ENCODE measurements at regions not wholly inside any gene's neighbourhood (a gene's known extent, or its start where the extent isn't known, plus 50 kb on each side); places are given as distances from the start of the nearest gene placed in this dataset.
"Not testable (repeated sequence)": the region's sequence is repeated elsewhere in the genome, so short reads cannot be mapped to it uniquely, and the experiment has no call there.

GRCh38 chr13:50130123-50130946 is 115.1 kb downstream of the KCNRG start:
- peaks cover 37 to 45% (median 42%) of the 10 kb centered on the region in 3 donors for H3K4me1 Mint-ChIP-seq
- H3K27ac Mint-ChIP-seq, result peak overlapping the region; percentile 87 to 98 (median 98)
- peaks cover 54% of the 10 kb centered on the region for H3K27me3 Mint-ChIP-seq

GRCh38 chr13:50131920-50132903 is 117.0 kb downstream of the KCNRG start:
- H3K27ac Mint-ChIP-seq, result peak overlapping the region; percentile 87 to 98 (median 98)
- peaks cover 2% of the 10 kb centered on the region for H3K36me3 Mint-ChIP-seq
- peak overlapping the region in 3 of 4 donors; percentile 28 to 95 (median 82) for H3K4me3 Mint-ChIP-seq
- H3K4me1 Mint-ChIP-seq, result peaks cover 25 to 34% (median 33%) of the 10 kb centered on the region in 3 donors
- H3K27me3 Mint-ChIP-seq, result peaks cover 51% of the 10 kb centered on the region
- H3K9me3 Mint-ChIP-seq, result peaks cover 0 to 2% (median 0%) of the 10 kb centered on the region in 3 donors

More at GRCh38 chr13:50130123-50130946, 115.1 kb downstream of the KCNRG start:
- H3K4me3 Mint-ChIP-seq, result peak overlapping the region; percentile 79 to 95 (median 92)
- H3K36me3 Mint-ChIP-seq, result no peaks in the 10 kb centered on the region
- H3K9me3 Mint-ChIP-seq, result peaks cover 0 to 2% (median 0%) of the 10 kb centered on the region in 3 donors

- H3K9me3 Mint-ChIP-seq, result peaks cover 0 to 2% (median 0%) of the 10 kb centered on the region in 3 donors
- H3K27me3 Mint-ChIP-seq, result peaks cover 56% of the 10 kb centered on the region
- peak overlapping the region; percentile 73 to 98 (median 98) for H3K27ac Mint-ChIP-seq
- H3K4me3 Mint-ChIP-seq, result peak overlapping the region in 3 of 4 donors; percentile 28 to 95 (median 82)
- H3K4me1 Mint-ChIP-seq, result peaks cover 23 to 32% (median 32%) of the 10 kb centered on the region in 3 donors
- peaks cover 2% of the 10 kb centered on the region for H3K36me3 Mint-ChIP-seq
Measured at GRCh38 chr13:50132904-50133357, 117.7 kb downstream of the KCNRG start.

GRCh38 chr13:50133358-50133953 is 118.2 kb downstream of the KCNRG start:
- peaks cover 54% of the 10 kb centered on the region for H3K27me3 Mint-ChIP-seq
- peaks cover 2% of the 10 kb centered on the region for H3K36me3 Mint-ChIP-seq
- H3K4me1 Mint-ChIP-seq, result peaks cover 21 to 30% (median 29%) of the 10 kb centered on the region in 3 donors
- peak overlapping the region in 2 of 3 donors; percentile 51 to 71 for H3K27ac Mint-ChIP-seq
- peak overlapping the region in 1 of 4 donors; percentile 17 for H3K4me3 Mint-ChIP-seq
- H3K9me3 Mint-ChIP-seq, result peaks cover 0 to 2% (median 0%) of the 10 kb centered on the region in 3 donors

GRCh38 chr13:50136226-50136625 is 121.0 kb downstream of the KCNRG start:
- peaks cover 0 to 2% (median 0%) of the 10 kb centered on the region in 3 donors for H3K9me3 Mint-ChIP-seq
- H3K4me1 Mint-ChIP-seq, result peaks cover 8 to 11% (median 9%) of the 10 kb centered on the region in 3 donors
- H3K27me3 Mint-ChIP-seq, result peaks cover 30% of the 10 kb centered on the region
- no peak overlapping the region for H3K4me3 Mint-ChIP-seq
- H3K27ac Mint-ChIP-seq, result no peak overlapping the region
- H3K36me3 Mint-ChIP-seq, result peaks cover 2% of the 10 kb centered on the region

- H3K36me3 Mint-ChIP-seq, result peaks cover 2% of the 10 kb centered on the region
- H3K4me3 Mint-ChIP-seq, result no peak overlapping the region
- H3K4me1 Mint-ChIP-seq, result peaks cover 5 to 9% (median 6%) of the 10 kb centered on the region in 3 donors
- no peak overlapping the region for H3K27ac Mint-ChIP-seq
- H3K27me3 Mint-ChIP-seq, result peaks cover 27% of the 10 kb centered on the region
- H3K9me3 Mint-ChIP-seq, result peaks cover 0 to 2% (median 0%) of the 10 kb centered on the region in 3 donors
Measured at GRCh38 chr13:50136678-50137077, 121.4 kb downstream of the KCNRG start.

GRCh38 chr13:50139435-50139934 is 124.2 kb downstream of the KCNRG start:
- H3K27me3 Mint-ChIP-seq, H3K9me3 Mint-ChIP-seq, H3K36me3 Mint-ChIP-seq, H3K4me3 Mint-ChIP-seq, H3K4me1 Mint-ChIP-seq, H3K27ac Mint-ChIP-seq: not testable (repeated sequence)

- H3K27me3 Mint-ChIP-seq, result peaks cover 4% of the 10 kb centered on the region
- H3K36me3 Mint-ChIP-seq, result peaks cover 2% of the 10 kb centered on the region
- peaks cover 3 to 11% (median 6%) of the 10 kb centered on the region in 3 donors for H3K4me1 Mint-ChIP-seq
Measured at GRCh38 chr13:50140153-50140552, 124.9 kb downstream of the KCNRG start.

GRCh38 chr13:50140581-50141374 is 125.5 kb downstream of the KCNRG start:
- H3K36me3 Mint-ChIP-seq, result peaks cover 2% of the 10 kb centered on the region
- no peak overlapping the region for H3K4me3 Mint-ChIP-seq
- peaks cover 4% of the 10 kb centered on the region for H3K27me3 Mint-ChIP-seq
- H3K9me3 Mint-ChIP-seq, result no peaks in the 10 kb centered on the region
- H3K27ac Mint-ChIP-seq, result no peak overlapping the region
- peaks cover 4 to 13% (median 8%) of the 10 kb centered on the region in 3 donors for H3K4me1 Mint-ChIP-seq

More at GRCh38 chr13:50140153-50140552, 124.9 kb downstream of the KCNRG start:
- H3K9me3 Mint-ChIP-seq, result no peaks in the 10 kb centered on the region
- H3K4me3 Mint-ChIP-seq, result no peak overlapping the region
- H3K27ac Mint-ChIP-seq, result no peak overlapping the region

- Mint-ChIP-seq H3K4me3 (no peak overlapping the region), H3K27ac (no peak overlapping the region)
Measured at GRCh38 chr13:50141375-50141975, 126.2 kb downstream of the KCNRG start.

GRCh38 chr13:50144246-50145160 is 129.3 kb downstream of the KCNRG start:
- H3K27me3 Mint-ChIP-seq, result no peaks in the 10 kb centered on the region
- H3K4me1 Mint-ChIP-seq, result peaks cover 4 to 17% (median 8%) of the 10 kb centered on the region in 3 donors
- no peak overlapping the region for H3K27ac Mint-ChIP-seq
- H3K9me3 Mint-ChIP-seq, result no peaks in the 10 kb centered on the region
- peaks cover 2% of the 10 kb centered on the region for H3K36me3 Mint-ChIP-seq
- peak overlapping the region in 1 of 4 donors; percentile 17 for H3K4me3 Mint-ChIP-seq

More at GRCh38 chr13:50141375-50141975, 126.2 kb downstream of the KCNRG start:
- peaks cover 4 to 17% (median 8%) of the 10 kb centered on the region in 3 donors for H3K4me1 Mint-ChIP-seq
- peaks cover 4% of the 10 kb centered on the region for H3K27me3 Mint-ChIP-seq
- no peaks in the 10 kb centered on the region for H3K9me3 Mint-ChIP-seq
- H3K36me3 Mint-ChIP-seq, result peaks cover 2% of the 10 kb centered on the region

GRCh38 chr13:50149214-50149613 is 134.0 kb downstream of the KCNRG start:
- Mint-ChIP-seq H3K4me3 (no peak overlapping the region), H3K27me3 (peaks cover 1% of the 10 kb centered on the region), H3K9me3 (no peaks in the 10 kb centered on the region), H3K36me3 (peaks cover 2% of the 10 kb centered on the region), H3K27ac (peak overlapping the region in 1 of 3 donors; percentile 44), H3K4me1 (peaks cover 24 to 38% (median 28%) of the 10 kb centered on the region in 3 donors)
